Neural progenitor cell (in vitro differentiated cells): ENCODE measurements at regions not wholly inside any gene's neighbourhood (a gene's known extent, or its start where the extent isn't known, plus 50 kb on each side); places are given as distances from the start of the nearest gene placed in this dataset.

ENCODE experiments used
- DNase-seq: peaks from one replicate; pipeline ENCODE4 v3.0.0-alpha.2; 2016; ENCODE audit warnings: low spot score
- H2AFZ ChIP-seq: fragments of 200-600 bp; sonication (generic); replicated peaks from 2 replicates; pipeline ENCODE4 v1.6.1; 2016; ENCODE audit warnings: antibody characterized with exemption
- H3F3A ChIP-seq: fragments of 200-600 bp; sonication (generic); 2 replicates; pipeline ENCODE4 v1.6.1; 2016; ENCODE audit warnings: antibody characterized with exemption, low read depth
- H3K27ac ChIP-seq: fragments of 200-600 bp; sonication (generic); 2 replicates; pipeline ENCODE4 v1.5.1; 2016; ENCODE audit warnings: mild to moderate bottlenecking
- H3K27me3 ChIP-seq: fragments of 200-600 bp; sonication (generic); 2 replicates; pipeline ENCODE4 v1.6.1; 2016; ENCODE audit warnings: mild to moderate bottlenecking, moderate library complexity
- H3K36me3 ChIP-seq: fragments of 200-600 bp; sonication (generic); 2 replicates; pipeline ENCODE4 v1.5.1; 2016
- H3K4me1 ChIP-seq: fragments of 200-600 bp; sonication (generic); 2 replicates; pipeline ENCODE4 v1.6.1; 2016; ENCODE audit warnings: mixed run types
- H3K4me2 ChIP-seq: fragments of 200-600 bp; sonication (generic); 2 replicates; pipeline ENCODE4 v1.6.1; 2016
- H3K4me3 ChIP-seq: fragments of 200-600 bp; sonication (generic); 2 replicates; pipeline ENCODE4 v1.5.1; 2016
- H3K79me2 ChIP-seq: fragments of 200-600 bp; sonication (generic); 2 replicates; pipeline ENCODE4 v1.6.1; 2016; ENCODE audit warnings: low read depth
- H3K9ac ChIP-seq: fragments of 200-600 bp; sonication (generic); 2 replicates; pipeline ENCODE4 v1.6.1; 2016
- H3K9me3 ChIP-seq: fragments of 200-600 bp; sonication (generic); 2 replicates; pipeline ENCODE4 v1.5.1; 2016; ENCODE audit warnings: low read depth
- H4K20me1 ChIP-seq: fragments of 200-600 bp; sonication (generic); 2 replicates; pipeline ENCODE4 v1.6.1; 2016; ENCODE audit warnings: low read depth
- H3K27ac Mint-ChIP-seq: 3 replicates; pipeline ENCODE4 v1.8.0; 2021; ENCODE audit warnings: mixed read lengths
- H3K27me3 Mint-ChIP-seq: 2 replicates; pipeline ENCODE4 v1.8.0; 2022; ENCODE audit warnings: low read depth, mild to moderate bottlenecking, inconsistent platforms, moderate library complexity, mixed read lengths; ENCODE audit not compliant: insufficient read depth
- H3K36me3 Mint-ChIP-seq: 3 replicates; pipeline ENCODE4 v1.8.0; 2021; ENCODE audit warnings: mixed read lengths
- H3K4me1 Mint-ChIP-seq: 3 replicates; pipeline ENCODE4 v1.8.0; 2021; ENCODE audit warnings: mixed read lengths
- H3K4me3 Mint-ChIP-seq: 3 replicates; pipeline ENCODE4 v1.8.0; 2021; ENCODE audit warnings: mild to moderate bottlenecking, moderate library complexity, mixed read lengths
- H3K9me3 Mint-ChIP-seq: 3 replicates; pipeline ENCODE4 v1.8.0; 2020; ENCODE audit warnings: mixed read lengths
- EZH2 ChIP-seq: fragments of 200-600 bp; sonication (generic); IDR thresholded peaks from 2 replicates; pipeline ENCODE4 v1.6.1; 2017; ENCODE audit warnings: antibody characterized with exemption, mild to moderate bottlenecking, moderate library complexity
- EZH2phosphoT487 ChIP-seq: fragments of 200-600 bp; sonication (generic); IDR thresholded peaks from 2 replicates; pipeline ENCODE4 v1.6.1; 2017; ENCODE audit warnings: antibody characterized with exemption
- TF ChIP-seq, protein P1 (sequence below): fragments of 200-600 bp; sonication (generic); IDR thresholded peaks from 2 replicates; pipeline ENCODE4 v1.5.1; 2017; ENCODE audit warnings: antibody characterized with exemption, mild to moderate bottlenecking

DNA sequence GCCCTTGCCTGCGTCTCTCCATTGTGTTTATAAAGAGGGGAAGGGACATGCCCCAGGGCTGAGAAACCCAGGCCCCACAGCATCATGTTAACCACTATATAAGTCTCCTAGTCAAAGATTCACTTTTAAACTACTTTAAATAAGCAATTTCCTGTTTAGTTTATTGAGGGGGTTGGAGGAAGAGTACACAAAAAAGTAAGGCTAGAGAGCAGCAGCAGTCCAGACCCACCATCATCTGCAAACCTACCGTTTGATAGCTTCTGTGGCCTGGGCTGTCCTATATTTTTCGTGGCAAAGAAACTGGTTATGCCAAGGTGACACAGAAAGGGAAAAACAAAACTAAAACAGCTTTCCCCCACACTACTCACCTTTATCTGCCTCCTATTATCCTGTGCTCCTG lies 646.1 kb downstream of the IRS1 start:
- DNase-seq: no peak
- peak overlapping the region; percentile 31 for H2AFZ ChIP-seq
- Mint-ChIP-seq H3K4me1 (peaks cover 52% of the 10 kb centered on the region), H3K4me3 (no peak overlapping the region), H3K9me3 (peaks cover 12% of the 10 kb centered on the region), H3K27ac (peak overlapping the region; percentile 39), H3K36me3 (peaks cover 5% of the 10 kb centered on the region), H3K27me3 (peaks cover 3% of the 10 kb centered on the region)
- no peak overlapping the region for H3K9ac ChIP-seq
- no peaks in the 10 kb centered on the region for H3K36me3 ChIP-seq
- no peaks in the 10 kb centered on the region for H3F3A ChIP-seq
- no peaks in the 10 kb centered on the region for H3K9me3 ChIP-seq
- peaks cover 32% of the 10 kb centered on the region for H3K4me1 ChIP-seq
- no peaks in the 10 kb centered on the region for H3K79me2 ChIP-seq
- TF ChIP-seq EZH2 (no peak), EZH2phosphoT487 (no peak)
- TF ChIP-seq, protein P1, sequence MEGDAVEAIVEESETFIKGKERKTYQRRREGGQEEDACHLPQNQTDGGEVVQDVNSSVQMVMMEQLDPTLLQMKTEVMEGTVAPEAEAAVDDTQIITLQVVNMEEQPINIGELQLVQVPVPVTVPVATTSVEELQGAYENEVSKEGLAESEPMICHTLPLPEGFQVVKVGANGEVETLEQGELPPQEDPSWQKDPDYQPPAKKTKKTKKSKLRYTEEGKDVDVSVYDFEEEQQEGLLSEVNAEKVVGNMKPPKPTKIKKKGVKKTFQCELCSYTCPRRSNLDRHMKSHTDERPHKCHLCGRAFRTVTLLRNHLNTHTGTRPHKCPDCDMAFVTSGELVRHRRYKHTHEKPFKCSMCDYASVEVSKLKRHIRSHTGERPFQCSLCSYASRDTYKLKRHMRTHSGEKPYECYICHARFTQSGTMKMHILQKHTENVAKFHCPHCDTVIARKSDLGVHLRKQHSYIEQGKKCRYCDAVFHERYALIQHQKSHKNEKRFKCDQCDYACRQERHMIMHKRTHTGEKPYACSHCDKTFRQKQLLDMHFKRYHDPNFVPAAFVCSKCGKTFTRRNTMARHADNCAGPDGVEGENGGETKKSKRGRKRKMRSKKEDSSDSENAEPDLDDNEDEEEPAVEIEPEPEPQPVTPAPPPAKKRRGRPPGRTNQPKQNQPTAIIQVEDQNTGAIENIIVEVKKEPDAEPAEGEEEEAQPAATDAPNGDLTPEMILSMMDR: no peak
- H3K4me2 ChIP-seq: no peak overlapping the region
- H3K27me3 ChIP-seq: no peaks in the 10 kb centered on the region
- no peaks in the 10 kb centered on the region for H4K20me1 ChIP-seq
- no peak overlapping the region for H3K4me3 ChIP-seq
- no peak overlapping the region for H3K27ac ChIP-seq

DNA sequence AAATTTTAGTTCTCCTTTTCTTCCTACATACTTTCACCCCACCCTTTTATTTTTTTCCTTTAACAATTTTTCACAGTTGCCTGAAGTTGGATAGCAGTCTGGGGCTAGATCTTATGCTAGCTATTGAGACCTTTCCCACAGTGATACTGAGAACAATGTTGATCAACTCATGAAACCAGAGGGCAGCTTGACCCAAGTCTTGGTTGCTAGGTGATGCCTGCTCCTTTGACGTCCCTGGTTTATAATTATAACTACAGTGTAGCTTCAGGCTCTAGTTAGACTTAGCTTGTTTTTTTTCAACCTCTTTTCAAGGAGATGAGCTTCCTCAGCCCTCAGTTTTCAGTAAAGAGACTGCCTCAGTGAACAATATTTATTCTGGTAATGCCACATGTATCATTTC lies 648.5 kb downstream of the IRS1 start:
- H3K9me3 Mint-ChIP-seq: peaks cover 18% of the 10 kb centered on the region
- peaks cover 32% of the 10 kb centered on the region for H3K4me1 Mint-ChIP-seq
- no peak overlapping the region for H3K9ac ChIP-seq
- peaks cover 3% of the 10 kb centered on the region for H3K27me3 Mint-ChIP-seq
- H3K36me3 ChIP-seq: no peaks in the 10 kb centered on the region
- no peak overlapping the region for H3K4me3 Mint-ChIP-seq
- TF ChIP-seq, protein P1: no peak
- TF ChIP-seq EZH2phosphoT487: no peak
- TF ChIP-seq EZH2: no peak
- no peak overlapping the region for H3K4me3 ChIP-seq
- H2AFZ ChIP-seq: peak overlapping the region; percentile 14
- H3K27ac ChIP-seq: no peak overlapping the region
- H3K36me3 Mint-ChIP-seq: peaks cover 5% of the 10 kb centered on the region
- no peaks in the 10 kb centered on the region for H3K9me3 ChIP-seq
- H3K27ac Mint-ChIP-seq: peak overlapping the region; percentile 82
- H3K4me2 ChIP-seq: no peak overlapping the region
- H3K27me3 ChIP-seq: no peaks in the 10 kb centered on the region
- no peak for DNase-seq
- H3F3A ChIP-seq: no peaks in the 10 kb centered on the region
- no peaks in the 10 kb centered on the region for H4K20me1 ChIP-seq
- H3K4me1 ChIP-seq: peaks cover 14% of the 10 kb centered on the region
- no peaks in the 10 kb centered on the region for H3K79me2 ChIP-seq

DNA sequence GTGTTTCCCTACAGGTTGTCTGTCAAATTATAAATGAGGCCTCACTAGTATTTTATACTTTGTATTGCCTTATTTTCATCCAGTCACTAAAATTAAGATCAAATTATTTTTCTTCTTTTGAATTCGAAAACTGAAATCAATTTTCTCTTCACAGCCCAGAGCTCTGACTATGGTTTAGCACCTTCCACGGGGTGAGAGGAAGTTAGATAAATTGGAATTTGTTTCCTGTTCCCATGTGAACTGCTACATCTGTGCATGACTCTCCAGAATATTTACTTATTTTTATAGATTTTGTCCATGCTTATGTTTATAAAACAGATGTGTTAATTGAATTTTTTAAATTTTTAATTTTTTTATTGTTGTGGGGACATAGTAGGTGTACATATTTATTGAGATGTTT lies 656.5 kb downstream of the IRS1 start:
- no peaks in the 10 kb centered on the region for H3K27me3 Mint-ChIP-seq
- H4K20me1 ChIP-seq: no peaks in the 10 kb centered on the region
- H3K79me2 ChIP-seq: no peaks in the 10 kb centered on the region
- H3K27ac Mint-ChIP-seq: no peak overlapping the region
- H3K27ac ChIP-seq: no peak overlapping the region
- H3F3A ChIP-seq: no peaks in the 10 kb centered on the region
- no peak overlapping the region for H3K9ac ChIP-seq
- TF ChIP-seq, protein P1: no peak
- no peak for TF ChIP-seq EZH2
- H3K36me3 ChIP-seq: no peaks in the 10 kb centered on the region
- peaks cover 5% of the 10 kb centered on the region for H3K4me1 Mint-ChIP-seq
- H2AFZ ChIP-seq: no peak overlapping the region
- no peak for DNase-seq
- H3K36me3 Mint-ChIP-seq: no peaks in the 10 kb centered on the region
- H3K4me3 ChIP-seq: no peak overlapping the region
- H3K4me2 ChIP-seq: no peak overlapping the region
- no peaks in the 10 kb centered on the region for H3K4me1 ChIP-seq
- H3K27me3 ChIP-seq: no peaks in the 10 kb centered on the region
- H3K9me3 ChIP-seq: no peaks in the 10 kb centered on the region
- no peak overlapping the region for H3K4me3 Mint-ChIP-seq
- peaks cover 2% of the 10 kb centered on the region for H3K9me3 Mint-ChIP-seq

DNA sequence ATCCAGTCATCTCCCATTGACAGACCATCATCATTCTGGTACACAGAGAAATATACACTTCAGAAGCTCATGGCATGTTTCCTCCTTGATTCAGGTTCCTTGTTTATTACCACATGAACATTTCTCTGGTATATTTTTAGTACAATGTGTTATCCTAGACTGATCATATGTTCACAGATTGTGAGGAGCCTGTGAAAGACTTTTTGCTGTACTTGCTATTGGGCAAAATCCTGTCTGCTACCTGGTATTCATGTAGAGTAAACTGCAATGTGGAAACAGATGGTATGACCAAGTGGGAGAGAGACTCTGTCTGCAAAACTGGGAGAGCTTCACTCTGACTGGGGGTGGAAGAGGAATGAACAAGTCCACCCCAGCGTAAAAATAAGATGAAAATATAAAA lies 657.2 kb downstream of the IRS1 start:
- Mint-ChIP-seq H3K27ac (no peak overlapping the region), H3K9me3 (no peaks in the 10 kb centered on the region), H3K4me3 (no peak overlapping the region), H3K27me3 (no peaks in the 10 kb centered on the region), H3K4me1 (peaks cover 5% of the 10 kb centered on the region), H3K36me3 (no peaks in the 10 kb centered on the region)
- H4K20me1 ChIP-seq: no peaks in the 10 kb centered on the region
- no peak for DNase-seq
- H3K36me3 ChIP-seq: no peaks in the 10 kb centered on the region
- no peak overlapping the region for H3K27ac ChIP-seq
- TF ChIP-seq EZH2phosphoT487 (no peak), EZH2 (no peak)
- TF ChIP-seq, protein P1: no peak
- H2AFZ ChIP-seq: peak overlapping the region; percentile 18
- H3K9ac ChIP-seq: no peak overlapping the region
- H3F3A ChIP-seq: no peaks in the 10 kb centered on the region
- no peaks in the 10 kb centered on the region for H3K4me1 ChIP-seq
- no peaks in the 10 kb centered on the region for H3K79me2 ChIP-seq
- no peaks in the 10 kb centered on the region for H3K9me3 ChIP-seq
- no peak overlapping the region for H3K4me3 ChIP-seq
- H3K4me2 ChIP-seq: no peak overlapping the region
- no peaks in the 10 kb centered on the region for H3K27me3 ChIP-seq
